ENCODE measurements at regions not wholly inside any gene's neighbourhood (a gene's known extent, or its start where the extent isn't known, plus 50 kb on each side); places are given as distances from the start of the nearest gene placed in this dataset.

DNA sequence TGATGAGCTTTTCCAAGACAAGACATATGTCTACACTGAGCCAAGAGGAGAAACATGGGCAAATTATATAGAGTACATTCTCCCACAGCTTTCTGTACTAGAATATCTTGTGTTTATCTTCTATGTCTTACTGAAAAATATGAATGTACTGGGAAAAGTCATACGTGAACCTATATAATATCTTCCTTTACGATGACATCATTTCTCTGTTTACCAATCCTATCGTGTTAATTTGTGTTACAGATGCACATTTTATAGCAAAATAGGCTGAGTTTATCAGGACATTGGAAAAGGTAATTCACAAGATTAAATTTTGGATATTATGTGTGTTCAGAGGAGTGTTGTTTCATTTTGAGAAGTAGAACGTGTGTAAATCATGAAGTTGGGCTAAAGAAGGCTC lies 452.5 kb upstream of the THRB start:
- DNase-seq: no peak

DNA sequence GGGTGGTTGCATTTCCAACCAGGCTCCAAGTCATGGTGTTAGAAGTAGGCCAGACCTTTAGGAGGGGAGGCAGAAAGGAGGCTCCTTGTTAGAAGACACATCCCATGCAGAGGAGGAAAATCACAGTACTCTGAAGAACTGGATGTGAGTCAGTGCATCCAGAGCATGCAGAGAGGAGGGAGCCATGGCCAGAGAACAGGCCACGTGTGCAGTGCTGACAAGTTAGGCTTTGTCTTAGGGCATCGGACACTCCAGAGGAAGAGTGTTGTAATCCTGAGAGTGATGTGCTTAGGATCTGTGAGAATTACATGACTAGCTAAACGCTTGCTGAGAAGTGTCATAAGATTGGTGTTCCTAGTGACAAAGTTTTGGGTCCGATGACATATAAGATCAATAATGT lies 456.5 kb upstream of the THRB start:
- no peak for DNase-seq

DNA sequence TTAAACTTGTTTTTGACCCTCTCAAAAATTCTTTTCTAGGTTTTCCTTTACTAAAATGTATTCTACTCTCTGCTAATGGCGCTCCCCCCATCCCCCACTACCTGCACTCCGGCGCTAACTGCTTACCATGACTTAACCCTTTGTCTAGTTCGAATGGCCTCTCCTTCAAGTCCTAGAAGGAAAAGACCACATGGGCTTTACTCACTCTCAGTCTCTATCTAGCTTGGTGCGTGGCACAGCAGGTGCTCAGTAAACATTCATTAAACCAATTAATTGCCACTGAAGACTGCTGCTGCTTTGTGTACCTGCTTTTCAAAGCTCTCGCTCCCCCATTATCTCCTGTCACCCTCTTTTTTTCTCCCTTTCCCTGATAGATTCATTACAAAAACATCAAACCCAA lies 457.7 kb upstream of the THRB start:
- no peak for DNase-seq

DNA sequence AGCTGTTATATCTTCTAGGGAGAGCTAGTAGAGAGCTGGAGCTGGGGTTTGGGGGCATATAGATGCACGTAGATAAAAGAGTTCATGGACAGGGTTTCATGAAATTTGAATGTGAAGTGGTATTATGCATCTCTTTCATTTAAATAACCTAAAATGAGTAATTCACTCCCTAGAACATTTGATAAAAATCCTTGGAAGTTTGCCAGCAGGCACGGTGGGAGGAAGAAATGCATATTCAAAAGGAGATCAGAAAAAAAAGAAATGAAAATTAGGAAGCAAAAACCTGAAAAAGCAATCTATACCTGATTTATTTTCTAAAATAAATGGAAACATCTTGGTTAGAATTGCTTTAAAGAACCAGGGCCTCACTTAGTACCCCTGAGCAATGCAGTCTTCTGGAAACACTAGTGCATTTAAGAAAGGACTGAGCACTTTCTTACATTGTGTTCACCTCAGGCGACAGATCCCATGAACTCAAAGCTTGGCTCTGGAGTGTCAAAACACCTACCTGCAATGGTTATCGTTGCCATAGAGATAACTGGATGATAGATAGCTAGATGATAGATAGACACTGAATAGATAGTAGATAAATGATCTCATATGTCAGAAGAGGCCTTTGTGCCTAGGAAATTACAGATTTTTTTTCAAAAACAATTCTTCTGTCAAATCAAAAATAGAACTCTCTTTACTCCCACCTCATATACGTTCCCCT lies 458.6 kb upstream of the THRB start:
- no peak for DNase-seq

DNA sequence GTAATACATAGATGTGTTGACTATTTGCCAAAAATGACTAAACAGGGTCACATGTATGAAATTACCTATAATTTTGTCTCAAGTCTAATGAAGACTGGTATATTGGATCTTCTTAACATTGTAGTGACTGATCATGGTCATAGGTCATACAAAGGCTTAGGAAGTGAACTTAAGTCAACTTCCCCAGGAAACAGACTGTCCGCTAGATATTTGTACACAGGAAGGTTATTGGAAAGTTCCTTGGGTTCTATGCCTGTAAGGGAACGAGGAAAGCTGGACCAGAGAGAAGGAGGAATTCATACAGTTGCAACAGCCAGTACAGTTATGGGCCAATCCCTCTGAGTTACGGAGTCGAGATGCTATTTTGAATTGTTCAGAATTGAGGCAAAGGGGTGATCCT lies 462.0 kb upstream of the THRB start:
- DNase-seq: no peak

DNA sequence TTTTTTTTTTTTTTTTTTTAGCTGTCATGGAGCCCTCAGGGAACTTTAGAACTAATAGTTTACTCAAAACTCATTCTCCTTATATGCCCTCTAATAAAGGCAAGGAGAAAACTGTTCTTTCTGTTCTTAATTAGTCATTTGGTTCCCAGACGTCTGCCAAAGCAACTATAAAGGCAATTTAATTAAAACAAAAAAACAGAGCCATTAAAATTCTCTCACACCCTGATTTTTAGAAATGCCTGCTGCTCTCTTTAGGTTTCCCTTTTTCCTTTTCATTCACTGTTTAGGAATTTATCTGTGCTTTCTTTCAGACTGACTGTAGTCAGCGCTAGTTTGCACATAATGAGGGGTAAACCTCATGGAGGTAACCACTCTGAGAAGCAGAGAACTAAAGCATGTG lies 463.6 kb upstream of the THRB start:
- no peak for DNase-seq

DNA sequence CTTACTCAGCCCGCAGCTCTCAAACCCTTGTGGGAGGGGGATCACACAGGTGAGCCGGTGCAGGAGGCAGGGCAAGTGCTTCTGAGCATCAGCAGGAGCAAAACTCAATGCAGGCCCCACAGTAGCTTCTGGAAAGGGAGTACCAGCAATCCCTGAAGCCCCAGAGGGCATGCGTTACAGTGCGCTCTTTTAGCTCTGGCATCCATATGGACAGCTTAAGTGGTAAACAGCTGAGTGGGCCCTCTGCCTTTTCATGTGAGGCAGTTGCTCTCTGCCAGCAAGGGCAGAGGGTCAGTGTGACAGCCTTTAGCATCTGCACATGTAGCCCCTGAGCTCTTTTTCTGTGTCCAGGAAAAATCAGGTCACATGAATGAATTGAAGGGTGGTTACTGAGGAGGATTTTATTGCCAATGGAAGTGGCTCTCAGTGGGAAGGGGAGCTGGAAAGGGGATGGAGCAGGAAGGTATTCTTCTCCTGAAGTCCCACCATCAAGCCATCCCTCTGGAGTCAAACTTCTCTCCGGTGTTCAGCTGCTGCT lies 464.3 kb upstream of the THRB start:
- no peak for DNase-seq

DNA sequence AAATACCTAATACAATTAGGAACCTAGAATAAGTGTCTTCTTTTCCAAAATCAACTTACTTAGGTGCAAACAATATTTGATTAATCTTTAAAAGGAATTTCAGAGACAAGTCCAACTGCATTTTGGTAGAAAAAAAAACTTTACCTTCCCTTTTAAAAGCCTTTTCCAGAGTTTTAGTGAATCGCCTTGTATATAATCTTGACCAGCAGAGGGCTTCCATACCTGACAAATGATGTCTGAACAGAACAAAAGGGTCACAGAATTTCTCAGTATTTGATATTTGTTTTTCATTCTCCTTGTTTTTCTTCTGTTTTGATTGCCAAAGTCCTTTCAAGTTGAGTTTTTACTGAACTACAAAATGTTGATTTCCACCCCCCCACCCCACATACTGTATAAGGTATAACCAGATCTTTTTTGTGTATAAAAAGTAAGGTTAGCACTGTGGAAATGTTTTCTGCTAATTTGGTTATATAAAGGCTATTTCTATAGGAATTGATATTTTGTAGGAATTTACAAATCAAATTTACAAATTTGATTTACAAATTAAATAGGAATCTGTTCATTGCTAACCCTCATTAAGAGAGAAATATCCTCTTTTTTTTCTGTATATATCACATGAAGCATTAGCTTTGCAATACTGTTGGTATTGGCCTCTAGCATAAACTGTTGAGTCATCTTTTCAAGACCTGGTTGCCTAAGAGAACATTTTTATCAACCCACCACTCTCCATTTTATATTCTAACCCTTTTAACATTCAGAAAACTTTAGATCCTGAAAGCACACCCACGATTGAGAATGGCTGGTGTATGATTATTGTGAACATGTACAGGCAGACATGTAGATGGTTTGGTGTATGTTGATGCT lies 464.1 kb upstream of the RARB start:
- no peak for DNase-seq

DNA sequence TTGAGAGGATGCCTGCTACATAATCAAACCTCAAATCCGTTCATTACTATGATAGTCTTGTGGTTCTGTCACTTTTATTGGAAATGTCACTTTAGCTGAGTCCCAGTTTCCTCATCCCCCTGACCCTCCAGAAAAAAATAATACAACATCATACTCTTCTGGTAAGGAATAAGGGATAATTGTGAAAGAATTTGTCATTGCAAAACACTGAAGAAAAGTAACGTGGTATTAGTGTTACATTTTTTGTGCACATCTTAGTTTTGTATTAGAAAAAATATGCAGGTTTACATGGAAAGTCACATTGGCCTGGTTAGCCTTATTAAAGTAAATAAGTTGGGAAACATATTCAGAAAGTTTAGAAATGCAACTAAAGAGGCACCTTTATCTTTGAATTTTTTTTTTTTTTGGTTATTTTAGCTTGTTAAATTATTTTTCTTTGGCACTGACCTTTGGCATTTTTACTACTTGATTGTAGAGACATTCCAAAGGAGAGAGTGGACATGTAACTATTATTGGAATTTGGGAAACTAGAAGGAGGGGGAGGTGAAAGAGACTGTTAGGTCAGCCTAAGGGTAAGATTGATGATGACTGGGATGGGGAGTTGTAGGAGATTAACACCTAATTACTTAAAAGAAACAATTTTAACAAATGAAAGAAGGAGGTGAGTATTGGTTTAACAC lies 462.2 kb upstream of the RARB start:
- DNase-seq: no peak

DNA sequence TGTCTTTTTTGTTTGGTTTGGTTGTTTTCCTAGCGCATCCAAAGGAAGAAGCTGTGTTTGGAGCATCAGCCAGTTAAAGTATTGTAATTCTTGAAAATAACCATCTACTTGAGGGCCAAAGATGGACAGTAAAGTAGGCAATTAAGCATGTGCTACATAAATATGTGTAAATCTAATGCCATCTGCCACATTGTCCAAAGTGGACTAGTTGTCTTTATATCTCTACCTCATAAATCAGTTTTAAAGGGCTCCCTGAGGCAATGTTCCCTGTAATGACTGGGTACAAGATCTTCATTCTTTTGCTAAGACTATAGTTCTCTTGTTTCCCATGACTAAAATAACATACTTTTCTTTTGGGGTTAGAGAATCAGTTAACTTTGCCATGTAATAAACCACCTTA lies 460.0 kb upstream of the RARB start:
- no peak for DNase-seq

DNA sequence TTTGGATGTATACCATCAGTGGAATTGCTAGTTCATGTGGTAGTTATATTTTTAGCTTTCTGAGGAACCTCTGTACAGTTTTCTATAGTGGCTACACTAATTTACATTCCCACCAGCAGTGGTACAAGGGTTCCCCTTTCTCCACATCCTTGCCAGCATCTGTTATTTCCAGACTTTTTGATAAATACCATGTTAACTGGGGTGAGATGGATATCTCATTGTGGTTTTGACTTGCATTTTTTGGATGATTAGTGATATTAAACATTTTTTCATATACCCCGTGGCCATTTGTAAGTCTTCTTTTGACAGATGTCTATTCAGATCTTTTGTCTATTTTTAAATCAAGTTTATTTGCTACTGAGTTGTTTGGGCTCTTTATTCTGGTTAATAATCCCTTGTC lies 455.6 kb upstream of the RARB start:
- no peak for DNase-seq

DNA sequence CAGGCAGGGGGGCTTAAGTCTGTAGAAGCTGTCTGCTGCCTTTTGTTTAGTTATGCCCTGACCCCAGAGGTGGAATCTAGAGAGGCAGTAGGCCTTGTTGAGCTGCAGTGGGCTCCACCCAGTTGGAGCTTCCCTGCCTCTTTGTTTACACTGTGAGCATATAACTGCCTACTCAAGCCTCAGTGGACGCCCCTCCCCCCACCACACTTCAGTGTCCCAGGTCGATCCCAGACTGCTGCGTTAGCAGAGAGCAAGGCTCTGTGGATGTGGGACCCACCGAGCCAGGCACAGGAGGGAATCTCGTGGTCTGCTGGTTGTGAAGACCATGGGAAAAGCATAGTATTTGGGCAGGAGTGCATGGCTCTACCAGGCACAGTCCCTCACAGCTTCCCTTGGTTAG lies 446.8 kb upstream of the RARB start:
- no peak for DNase-seq

DNA sequence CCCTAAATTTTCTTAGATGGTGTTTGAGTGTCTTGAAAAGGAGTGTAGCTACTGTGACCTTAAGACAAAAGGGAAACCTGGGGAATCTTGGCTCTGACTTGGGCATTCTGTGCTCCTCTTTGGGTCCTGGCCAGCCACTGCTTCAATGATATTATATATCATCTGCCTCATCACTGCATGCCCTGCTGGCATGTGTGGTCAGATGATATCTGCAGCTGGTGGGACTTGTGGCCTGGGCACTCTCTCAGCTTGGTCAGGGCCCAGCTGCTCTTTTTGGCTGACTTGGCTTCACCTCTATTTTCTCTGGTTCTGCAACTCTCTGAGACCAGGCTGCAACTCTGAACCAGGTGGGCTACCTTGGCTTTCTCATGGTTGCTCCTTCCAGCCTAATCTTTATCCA lies 446.1 kb upstream of the RARB start:
- DNase-seq: no peak

DNA sequence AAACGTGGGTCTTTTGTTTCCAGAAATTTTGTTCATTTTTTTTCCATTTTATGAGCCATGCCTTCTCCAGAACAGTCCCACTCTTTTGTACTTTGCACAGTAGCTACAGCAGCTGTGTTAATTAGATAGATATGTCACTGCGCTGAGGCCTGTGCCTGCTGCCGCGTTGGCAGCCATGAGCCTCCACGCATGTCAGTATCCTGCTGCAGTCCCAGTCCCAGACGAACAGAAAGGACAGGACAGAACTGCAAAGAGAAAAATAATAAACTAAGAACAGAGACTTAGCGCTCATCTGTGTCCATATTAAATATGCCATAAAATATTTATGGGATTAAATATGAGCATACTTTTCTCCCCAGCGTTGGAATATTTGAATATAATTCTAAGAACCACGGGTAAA lies 442.4 kb upstream of the RARB start:
- no peak for DNase-seq

DNA sequence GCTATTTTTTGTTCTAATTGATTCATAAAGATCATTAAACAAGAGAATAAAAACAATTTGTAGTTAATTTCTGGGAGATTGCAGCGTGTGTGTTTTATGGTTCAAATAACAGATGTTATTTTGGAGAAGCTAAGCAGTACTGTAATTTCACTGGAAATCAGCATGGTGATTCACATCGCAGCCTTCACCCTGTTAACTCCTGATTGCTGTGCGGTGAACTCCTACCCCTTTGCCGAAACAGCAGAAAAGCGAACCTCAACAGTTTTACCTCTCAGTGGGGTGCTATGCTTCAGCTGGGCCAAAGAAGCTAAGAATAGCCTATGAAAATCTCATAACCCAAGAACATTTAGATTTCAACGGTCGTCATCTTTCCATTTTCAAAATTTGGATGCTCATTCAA lies 441.5 kb upstream of the RARB start:
- DNase-seq: no peak

DNA sequence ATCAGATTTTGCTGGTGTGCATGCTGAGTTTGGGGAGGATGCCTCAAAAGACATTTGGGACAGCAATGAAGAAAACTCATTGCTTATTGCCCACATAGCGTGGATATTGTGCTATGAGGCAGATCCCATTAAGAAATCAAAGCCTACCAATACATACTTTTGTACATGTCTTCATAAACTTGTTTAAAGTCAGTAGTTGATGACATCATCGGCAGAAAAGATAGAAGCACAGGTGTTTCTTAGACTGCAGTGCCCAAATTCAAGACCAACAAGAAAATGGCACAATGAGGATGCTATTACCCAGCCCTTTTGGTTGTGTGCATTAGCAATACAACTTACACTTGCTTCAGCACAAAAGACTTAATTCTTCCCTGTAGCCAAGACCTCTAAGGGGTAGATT lies 428.7 kb upstream of the RARB start:
- no peak for DNase-seq

DNA sequence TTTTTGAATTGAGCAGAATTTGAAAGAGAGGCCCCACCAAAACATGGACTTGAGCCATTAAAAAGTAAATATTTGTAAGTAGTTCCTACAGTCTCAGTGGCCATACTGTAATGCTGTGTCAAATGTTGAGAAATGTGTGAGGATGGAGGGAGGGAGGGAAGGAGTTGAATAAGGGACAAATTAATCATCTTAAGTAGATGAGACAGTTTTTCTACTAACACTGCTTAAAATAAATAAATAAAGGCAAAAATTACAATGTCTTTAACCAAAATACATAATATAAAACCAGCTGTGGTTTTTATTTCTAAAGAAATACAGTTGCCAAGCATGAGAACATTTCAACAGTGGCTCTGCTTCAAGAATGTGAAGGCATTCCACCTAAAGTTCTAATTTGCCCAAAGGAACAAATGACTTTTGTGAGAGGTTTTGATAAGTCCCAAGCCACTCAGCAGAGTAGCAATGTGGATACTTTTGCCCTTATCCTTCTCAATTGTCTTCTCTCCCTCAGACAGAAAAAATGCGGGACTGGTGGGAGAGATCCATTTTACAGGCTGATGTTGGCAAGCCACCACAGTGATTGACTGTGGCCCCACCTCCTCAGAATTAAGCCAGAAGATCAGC lies 427.0 kb upstream of the RARB start:
- no peak for DNase-seq

DNA sequence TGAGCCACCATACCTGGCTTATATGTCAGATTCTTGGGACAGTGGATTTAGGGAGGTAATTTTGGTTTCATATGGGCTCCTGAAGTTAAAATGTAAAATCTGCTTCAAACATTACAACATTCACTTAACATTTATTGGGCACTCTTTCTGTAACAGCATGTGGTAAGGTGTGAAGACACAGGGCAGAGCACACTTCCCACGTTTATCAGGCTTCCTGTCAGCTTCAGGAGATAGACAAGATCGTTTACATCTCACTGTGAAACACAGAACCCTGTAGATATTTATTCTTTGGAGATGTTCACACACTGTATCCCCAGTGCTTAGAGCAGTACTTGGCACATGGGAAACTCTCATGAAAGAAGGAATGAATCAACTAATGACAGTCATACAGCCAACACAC lies 426.0 kb upstream of the RARB start:
- no peak for DNase-seq

DNA sequence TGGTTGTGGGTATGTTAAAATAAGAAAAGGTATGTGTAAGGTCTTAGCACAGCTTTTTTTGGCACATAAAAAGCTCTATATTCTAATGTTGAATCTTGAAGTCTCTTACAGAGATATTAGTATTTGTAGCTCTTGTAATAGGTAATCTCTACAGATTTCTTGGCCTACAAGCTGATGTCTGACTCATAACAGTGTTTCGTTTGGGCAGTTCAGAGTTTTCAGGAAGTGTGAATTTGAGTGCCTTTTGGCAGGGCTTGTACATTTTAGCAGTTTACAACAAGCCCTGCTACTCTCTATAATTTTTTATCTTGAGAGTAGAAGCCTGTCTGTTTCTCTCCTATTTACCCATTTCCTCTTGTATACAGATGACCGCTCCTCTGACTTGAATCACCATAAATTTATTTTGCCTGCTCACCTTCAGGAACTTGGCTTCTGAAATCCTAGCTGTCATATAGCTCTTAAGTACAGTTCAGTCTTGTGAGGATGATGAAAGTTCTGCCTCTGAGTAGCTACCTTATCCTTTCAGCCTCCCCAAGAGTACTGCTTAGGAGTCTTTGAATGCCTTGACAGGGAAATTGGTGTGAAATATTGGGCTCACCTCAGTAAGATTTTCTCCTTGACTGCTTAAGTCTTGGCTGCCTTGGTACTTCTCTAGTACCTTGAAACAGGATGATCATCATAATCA lies 419.9 kb upstream of the RARB start:
- no peak for DNase-seq

DNA sequence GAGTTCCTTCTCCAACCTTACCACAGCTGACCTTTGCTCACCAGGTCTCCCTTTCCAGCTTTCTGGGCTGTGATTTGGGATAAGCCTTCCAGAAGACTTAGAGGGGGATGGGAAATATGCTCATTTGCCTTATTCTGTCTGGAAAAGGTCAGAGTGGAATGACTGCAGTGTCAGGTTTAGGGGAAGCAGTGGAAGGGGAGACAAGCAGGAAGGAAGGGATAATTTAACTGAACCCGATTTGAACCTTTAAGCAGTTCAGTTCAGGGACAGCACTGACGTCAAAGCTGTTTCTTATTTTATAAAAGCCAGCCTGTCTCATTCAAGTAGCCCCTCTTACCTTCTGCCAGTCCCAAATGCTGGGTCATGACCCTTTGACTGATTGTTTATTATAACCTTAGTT lies 418.4 kb upstream of the RARB start:
- DNase-seq: no peak

DNA sequence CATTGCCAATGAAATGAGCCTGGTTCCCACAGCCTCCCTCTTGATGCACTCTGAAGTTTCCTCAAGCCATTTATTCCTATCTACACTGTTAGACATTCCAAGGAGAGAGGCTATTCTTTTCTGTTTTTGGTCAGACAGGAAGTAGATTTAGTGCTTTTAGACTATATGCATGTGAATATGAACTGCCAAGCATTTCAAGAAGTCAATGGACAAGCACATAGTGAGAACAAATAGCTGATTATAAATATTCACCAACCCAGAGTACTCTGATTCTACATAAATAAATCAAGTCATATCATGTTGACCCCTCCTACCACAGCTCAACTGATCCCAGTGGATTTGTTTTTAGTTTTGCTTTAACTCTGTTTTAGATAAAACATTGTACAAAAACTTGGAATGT lies 412.5 kb upstream of the RARB start:
- DNase-seq: no peak

DNA sequence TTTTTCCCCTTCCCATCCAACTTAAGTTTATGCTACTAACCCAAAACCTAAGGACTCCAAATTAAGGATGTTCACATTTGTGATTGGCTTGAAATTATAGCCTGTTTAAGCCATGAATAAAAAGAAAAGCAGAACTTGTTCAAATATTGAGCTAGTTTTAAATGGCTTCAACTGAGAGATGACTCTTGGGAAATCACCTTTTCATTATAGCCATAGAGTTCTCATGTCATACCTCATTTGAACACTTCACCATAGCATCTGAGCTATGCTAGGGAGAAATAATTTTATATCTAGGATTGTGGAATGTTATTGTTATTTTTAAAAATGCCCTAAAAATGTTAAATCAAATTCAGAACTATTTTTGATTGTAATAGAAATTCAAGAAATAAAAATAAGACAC lies 409.2 kb upstream of the RARB start:
- no peak for DNase-seq

DNA sequence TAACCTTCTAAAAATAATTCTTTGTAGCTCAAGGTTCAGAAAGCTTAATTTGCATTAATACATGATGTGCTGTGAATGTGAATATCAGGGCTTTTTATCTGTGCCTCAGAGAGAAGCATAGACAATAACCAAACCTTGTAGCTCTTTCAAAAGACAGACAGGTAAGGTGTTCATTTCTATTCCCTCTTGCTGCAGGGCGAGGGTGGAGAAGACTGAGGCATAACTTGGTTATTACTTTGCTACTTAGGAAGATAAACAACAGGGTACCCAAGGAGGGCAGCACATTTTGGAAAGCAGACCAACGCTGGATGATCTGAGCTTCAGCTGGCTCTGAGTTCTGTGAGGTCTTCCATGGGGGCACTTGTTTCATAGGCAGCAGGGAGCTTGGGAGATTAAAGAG lies 408.6 kb upstream of the RARB start:
- no peak for DNase-seq

Measured in inflammatory macrophage treated with lipopolysaccharide for 4 hours (primary cell).